Smooth muscle cell (in vitro differentiated cells): ENCODE measurements at regions not wholly inside any gene's neighbourhood (a gene's known extent, or its start where the extent isn't known, plus 50 kb on each side); places are given as distances from the start of the nearest gene placed in this dataset.
A peak's percentile ranks its signal among the peaks of the same experiment; 100 is the strongest.

Source experiments
- DNase-seq: peaks from one replicate; lab custom pipeline; 2025; ENCODE audit not compliant: unreplicated experiment; lab: John Stamatoyannopoulos, UW
- H2AFZ ChIP-seq: fragments of 200-600 bp; sonication (generic); 2 replicates; pipeline ENCODE4 v1.6.0; 2016; ENCODE audit warnings: antibody characterized with exemption, low read depth, mild to moderate bottlenecking
- H3F3A ChIP-seq: fragments of 200-600 bp; sonication (generic); 2 replicates; pipeline ENCODE4 v1.6.0; 2017; ENCODE audit warnings: antibody characterized with exemption, low read depth
- H3K27ac ChIP-seq: fragments of 200-600 bp; sonication (generic); 2 replicates; pipeline ENCODE4 v1.5.1; 2016; ENCODE audit warnings: low read depth, mild to moderate bottlenecking
- H3K27me3 ChIP-seq: fragments of 200-600 bp; sonication (generic); 2 replicates; pipeline ENCODE4 v1.6.1; 2016; ENCODE audit warnings: low read depth, mild to moderate bottlenecking
- H3K36me3 ChIP-seq: fragments of 200-600 bp; sonication (generic); 2 replicates; pipeline ENCODE4 v1.5.1; 2016; ENCODE audit warnings: low read depth
- H3K4me1 ChIP-seq: fragments of 200-600 bp; sonication (generic); 2 replicates; pipeline ENCODE4 v1.5.1; 2016; ENCODE audit warnings: low read depth
- H3K4me2 ChIP-seq: fragments of 200-600 bp; sonication (generic); 2 replicates; pipeline ENCODE4 v1.6.0; 2016; ENCODE audit warnings: mild to moderate bottlenecking
- H3K4me3 ChIP-seq: fragments of 200-600 bp; sonication (generic); 2 replicates; pipeline ENCODE4 v1.5.1; 2016; ENCODE audit warnings: mild to moderate bottlenecking
- H3K79me2 ChIP-seq: fragments of 200-600 bp; sonication (generic); 2 replicates; pipeline ENCODE4 v1.6.0; 2016; ENCODE audit warnings: low read depth, mild to moderate bottlenecking
- H3K9ac ChIP-seq: fragments of 200-600 bp; sonication (generic); 2 replicates; pipeline ENCODE4 v1.6.0; 2016; ENCODE audit warnings: low read depth
- H3K9me3 ChIP-seq: fragments of 200-600 bp; sonication (generic); replicated peaks from 2 replicates; pipeline ENCODE4 v1.5.1; 2016; ENCODE audit warnings: low read depth
- H4K20me1 ChIP-seq: fragments of 200-600 bp; sonication (generic); 2 replicates; pipeline ENCODE4 v1.6.0; 2016; ENCODE audit warnings: low read depth
- CTCF ChIP-seq: fragments of 200-600 bp; sonication (generic); IDR thresholded peaks from 2 replicates; pipeline ENCODE4 v1.5.1; 2017; ENCODE audit warnings: borderline replicate concordance, mild to moderate bottlenecking, antibody characterized with exemption; ENCODE audit not compliant: insufficient read depth, poor library complexity, severe bottlenecking
- WGBS: methylation state at CpG from one replicate; pipeline ENCODE4 v1.1.7; 2016; ENCODE audit warnings: low lambda C conversion rate; 5-methylcytosine and 5-hydroxymethylcytosine counted together

DNA sequence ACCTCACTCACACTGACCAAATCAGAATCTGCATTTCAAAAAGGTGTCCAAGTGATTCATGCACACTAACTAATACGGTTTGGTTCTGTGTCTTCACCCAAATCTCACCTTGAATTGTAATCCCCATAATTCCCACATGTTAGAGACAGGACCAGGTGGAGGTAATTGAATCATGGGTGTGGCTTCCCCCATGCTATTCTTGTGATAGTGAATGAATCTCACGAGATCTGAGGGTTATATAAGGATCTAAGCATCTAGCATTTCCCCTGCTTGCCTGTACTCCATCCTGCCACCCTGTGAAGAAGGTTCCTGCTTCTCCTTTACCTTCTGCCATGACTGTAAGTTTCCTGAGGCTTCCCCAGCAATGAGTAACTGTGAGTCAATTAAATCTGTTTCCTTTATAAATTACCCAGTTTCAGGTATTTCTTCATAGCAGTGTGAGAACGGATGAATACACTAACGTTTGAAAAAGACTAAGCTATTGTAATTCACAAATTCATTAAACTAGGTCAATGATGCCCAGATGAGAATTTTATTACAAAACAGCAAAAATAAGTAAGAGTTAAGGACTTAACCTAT is 759.1 kb downstream of the GALC start:
- no peaks in the 10 kb centered on the region for H3K79me2 ChIP-seq
- TF ChIP-seq CTCF, result no peak
- WGBS, result 70% methylated on average over 4 of the region's 4 CpGs

DNA sequence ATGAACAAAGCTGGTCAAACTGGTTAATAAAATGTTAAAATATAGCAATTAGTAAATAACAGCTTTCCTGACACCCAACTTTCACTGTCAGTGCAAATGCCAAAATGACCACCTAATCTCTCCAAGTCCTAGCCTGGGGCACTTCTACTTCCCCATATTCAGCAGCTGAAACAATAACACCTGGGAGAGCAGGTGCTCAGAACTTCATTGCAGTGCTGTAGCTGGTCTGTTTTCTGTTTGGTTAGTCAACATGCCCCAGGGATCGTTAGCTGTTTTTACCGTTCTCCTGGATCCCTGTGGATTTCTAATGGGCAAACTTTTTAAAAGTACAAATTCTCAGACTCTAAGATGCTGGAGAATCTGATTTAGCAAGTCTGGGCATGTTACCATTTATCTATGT is 759.7 kb downstream of the GALC start:
- H3K9me3 ChIP-seq, result no peaks in the 10 kb centered on the region
- no peak for TF ChIP-seq CTCF

More for the DNA sequence above, 759.1 kb downstream of the GALC start:
- Histone ChIP-seq H3K27ac (no peak overlapping the region), H2AFZ (no peak overlapping the region), H3K27me3 (peaks cover 7% of the 10 kb centered on the region), H3K9ac (no peak overlapping the region), H3K9me3 (no peaks in the 10 kb centered on the region), H3F3A (no peaks in the 10 kb centered on the region), H3K4me3 (no peak overlapping the region), H4K20me1 (no peaks in the 10 kb centered on the region), H3K36me3 (no peaks in the 10 kb centered on the region), H3K4me2 (no peak overlapping the region), H3K4me1 (no peaks in the 10 kb centered on the region)
- DNase-seq, result no peak

GRCh38 chr14:87231336-87232026 is 761.5 kb downstream of the GALC start:
- Histone ChIP-seq H3F3A (no peaks in the 10 kb centered on the region), H3K27me3 (no peaks in the 10 kb centered on the region), H3K4me1 (no peaks in the 10 kb centered on the region), H2AFZ (no peak overlapping the region), H3K4me3 (no peak overlapping the region), H4K20me1 (no peaks in the 10 kb centered on the region), H3K9ac (peak overlapping the region; percentile 38), H3K36me3 (no peaks in the 10 kb centered on the region), H3K4me2 (no peak overlapping the region), H3K79me2 (no peaks in the 10 kb centered on the region), H3K9me3 (no peaks in the 10 kb centered on the region), H3K27ac (peak overlapping the region; percentile 39)
- DNase-seq, result no peak
- TF ChIP-seq CTCF, result no peak
- WGBS, result 71% methylated on average over 3 of the region's 3 CpGs

More for the DNA sequence above, 759.7 kb downstream of the GALC start:
- 53% methylated on average over 2 of the region's 2 CpGs for WGBS
- H2AFZ ChIP-seq, result no peak overlapping the region
- H3K27ac ChIP-seq, result no peak overlapping the region
- H3F3A ChIP-seq, result no peaks in the 10 kb centered on the region
- no peak overlapping the region for H3K4me3 ChIP-seq
- no peaks in the 10 kb centered on the region for H3K79me2 ChIP-seq
- H3K27me3 ChIP-seq, result peaks cover 6% of the 10 kb centered on the region
- no peaks in the 10 kb centered on the region for H4K20me1 ChIP-seq
- no peaks in the 10 kb centered on the region for H3K4me1 ChIP-seq
- DNase-seq, result no peak
- H3K4me2 ChIP-seq, result no peak overlapping the region
- no peak overlapping the region for H3K9ac ChIP-seq
- no peaks in the 10 kb centered on the region for H3K36me3 ChIP-seq

GRCh38 chr14:87230726-87231125 is 762.3 kb downstream of the GALC start:
- Histone ChIP-seq H3K27ac (no peak overlapping the region), H3K27me3 (no peaks in the 10 kb centered on the region), H4K20me1 (no peaks in the 10 kb centered on the region), H3K9ac (no peak overlapping the region), H2AFZ (no peak overlapping the region), H3F3A (no peaks in the 10 kb centered on the region), H3K4me1 (no peaks in the 10 kb centered on the region), H3K36me3 (no peaks in the 10 kb centered on the region), H3K9me3 (no peaks in the 10 kb centered on the region), H3K4me2 (no peak overlapping the region), H3K4me3 (no peak overlapping the region), H3K79me2 (no peaks in the 10 kb centered on the region)
- no peak for TF ChIP-seq CTCF
- DNase-seq, result no peak
